DND-41 (cell line): ENCODE measurements at regions not wholly inside any gene's neighbourhood (a gene's known extent, or its start where the extent isn't known, plus 50 kb on each side); places are given as distances from the start of the nearest gene placed in this dataset.

ENCODE experiments used
- ATAC-seq: fragments of 200-7000 bp; cut with Tn5 transposase; 3 replicates; pipeline ENCODE4 v1.9.1; 2021; ENCODE audit warnings: low read depth; ENCODE audit not compliant: insufficient read depth
- DNase-seq: peaks from one replicate; pipeline ENCODE4 v3.0.0-alpha.2; 2020
- H2AFZ ChIP-seq: 2 replicates; pipeline ENCODE4 v1.6.0; 2012; ENCODE audit warnings: low read depth, low read length
- H3K27ac ChIP-seq: 2 replicates; pipeline ENCODE4 v1.5.1; 2012; ENCODE audit warnings: low read length, inconsistent platforms
- H3K27me3 ChIP-seq: fragments of 200-600 bp; sonication (generic); 2 replicates; pipeline ENCODE4 v1.6.0; 2012; ENCODE audit warnings: low read length, mild to moderate bottlenecking, inconsistent platforms; ENCODE audit not compliant: insufficient read depth, poor library complexity
- H3K36me3 ChIP-seq: 2 replicates; pipeline ENCODE4 v1.5.1; 2012; ENCODE audit warnings: low read length, inconsistent platforms; ENCODE audit not compliant: insufficient read depth
- H3K4me1 ChIP-seq: 2 replicates; pipeline ENCODE4 v1.5.1; 2012; ENCODE audit warnings: mild to moderate bottlenecking, low read length; ENCODE audit not compliant: insufficient read depth
- H3K4me2 ChIP-seq: 2 replicates; pipeline ENCODE4 v1.6.0; 2012; ENCODE audit warnings: mild to moderate bottlenecking, moderate library complexity, low read length, inconsistent platforms; ENCODE audit not compliant: insufficient read depth
- H3K4me3 ChIP-seq, 2 experiments: fragments of 200-600 bp in 1 of 2; shearing (Covaris generic) in 1 of 2; 2 replicates each; pipeline ENCODE4 v1.5.1; 2012 to 2016; ENCODE audit warnings: inconsistent platforms in 2 of 2, low read length in 2 of 2, mild to moderate bottlenecking in 2 of 2, low read depth in 1 of 2, moderate library complexity in 1 of 2
- H3K79me2 ChIP-seq: 2 replicates; pipeline ENCODE4 v1.6.0; 2012; ENCODE audit warnings: low read length, inconsistent platforms; ENCODE audit not compliant: insufficient read depth
- H3K9ac ChIP-seq: 2 replicates; pipeline ENCODE4 v1.6.0; 2012; ENCODE audit warnings: low read depth, mild to moderate bottlenecking, inconsistent platforms, low read length, moderate library complexity
- H3K9me3 ChIP-seq: 2 replicates; pipeline ENCODE4 v1.5.1; 2012; ENCODE audit warnings: low read length, moderate library complexity, mild to moderate bottlenecking, inconsistent platforms; ENCODE audit not compliant: insufficient read depth, severe bottlenecking
- H4K20me1 ChIP-seq: 2 replicates; pipeline ENCODE4 v1.6.0; 2012; ENCODE audit warnings: low read length; ENCODE audit not compliant: insufficient read depth
- CTCF ChIP-seq: IDR thresholded peaks from 2 replicates; pipeline ENCODE4 v1.5.1; 2012; ENCODE audit warnings: borderline replicate concordance, low read length, moderate library complexity, mild to moderate bottlenecking; ENCODE audit not compliant: poor library complexity, severe bottlenecking; ENCODE audit errors: extremely low read depth
- EZH2 ChIP-seq: IDR thresholded peaks from 3 replicates; pipeline ENCODE4 v1.6.1; 2012; ENCODE audit warnings: borderline replicate concordance, low read depth, mild to moderate bottlenecking, moderate library complexity, low read length, inconsistent platforms; ENCODE audit not compliant: severe bottlenecking

DNA sequence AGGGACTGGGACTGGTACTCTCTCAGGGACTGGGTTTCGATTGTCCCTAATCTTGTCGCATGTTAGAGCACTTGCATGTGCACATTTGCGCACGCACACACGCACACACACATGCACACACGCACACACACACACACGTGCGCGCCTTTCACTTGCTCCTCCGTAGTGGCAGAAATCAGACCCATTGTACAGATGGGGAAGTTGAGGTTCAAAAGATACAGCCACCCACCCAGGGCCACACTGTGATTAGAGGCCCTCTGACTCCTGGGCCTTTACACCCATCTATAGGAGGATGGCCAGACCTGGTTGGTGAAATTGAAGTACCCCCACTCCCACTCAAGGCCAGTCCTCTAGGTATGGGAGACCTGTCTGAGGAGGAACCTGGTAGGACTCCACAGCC, 167.8 kb upstream of the LHX5 start:
- no peak overlapping the region for H2AFZ ChIP-seq
- no peaks in the 10 kb centered on the region for H3K79me2 ChIP-seq
- ATAC-seq (no peak), DNase-seq (no peak)
- H3K27me3 ChIP-seq, result peaks cover 2% of the 10 kb centered on the region
- no peaks in the 10 kb centered on the region for H3K36me3 ChIP-seq
- H3K4me1 ChIP-seq, result no peaks in the 10 kb centered on the region
- no peak overlapping the region for H3K27ac ChIP-seq
- no peak overlapping the region for H3K4me3 ChIP-seq
- TF ChIP-seq CTCF, result no peak
- no peak for TF ChIP-seq EZH2
- H4K20me1 ChIP-seq, result peaks cover 3% of the 10 kb centered on the region; the same call in 1 of the 2 replicates
- H3K9ac ChIP-seq, result no peak overlapping the region
- no peaks in the 10 kb centered on the region for H3K9me3 ChIP-seq
- H3K4me2 ChIP-seq, result no peak overlapping the region

DNA sequence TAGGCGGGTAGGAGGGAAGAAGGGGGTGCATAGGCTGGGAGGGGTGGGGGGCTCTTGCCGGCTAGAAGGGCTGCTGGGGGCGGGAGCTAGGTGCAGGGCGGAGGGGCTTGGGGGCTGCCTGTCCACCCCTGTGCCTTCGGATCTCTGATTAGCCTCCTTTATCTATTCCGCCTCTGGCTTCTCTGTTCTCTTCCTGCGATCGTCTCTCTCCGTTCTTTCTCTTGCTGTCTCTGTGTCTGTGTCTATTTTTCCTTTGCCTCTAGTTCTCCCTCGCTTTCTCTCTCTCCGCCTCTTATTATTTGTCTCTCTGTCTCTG, 166.7 kb upstream of the LHX5 start:
- no peak for TF ChIP-seq EZH2
- no peak for TF ChIP-seq CTCF
- no peak overlapping the region for H2AFZ ChIP-seq
- no peaks in the 10 kb centered on the region for H3K9me3 ChIP-seq
- H3K27me3 ChIP-seq, result peaks cover 2% of the 10 kb centered on the region
- no peaks in the 10 kb centered on the region for H3K79me2 ChIP-seq
- DNase-seq, result no peak
- no peak overlapping the region for H3K4me3 ChIP-seq
- H4K20me1 ChIP-seq, result peaks cover 3% of the 10 kb centered on the region; the same call in 1 of the 2 replicates
- no peaks in the 10 kb centered on the region for H3K36me3 ChIP-seq
- no peak overlapping the region for H3K9ac ChIP-seq
- no peak for ATAC-seq
- H3K4me2 ChIP-seq, result no peak overlapping the region
- no peaks in the 10 kb centered on the region for H3K4me1 ChIP-seq
- no peak overlapping the region for H3K27ac ChIP-seq

GRCh38 chr12:113634982-113635381, 163.3 kb upstream of the LHX5 start:
- Histone ChIP-seq H3K79me2 (no peaks in the 10 kb centered on the region), H3K27ac (no peak overlapping the region), H3K27me3 (no peaks in the 10 kb centered on the region), H3K4me3 (no peak overlapping the region), H4K20me1 (peaks cover 3% of the 10 kb centered on the region; the same call in 1 of the 2 replicates), H3K9me3 (peaks cover 6% of the 10 kb centered on the region), H2AFZ (no peak overlapping the region), H3K4me1 (no peaks in the 10 kb centered on the region), H3K4me2 (no peak overlapping the region), H3K9ac (no peak overlapping the region), H3K36me3 (no peaks in the 10 kb centered on the region)
- ATAC-seq (no peak), DNase-seq (no peak)
- no peak for TF ChIP-seq EZH2
- TF ChIP-seq CTCF, result no peak

DNA sequence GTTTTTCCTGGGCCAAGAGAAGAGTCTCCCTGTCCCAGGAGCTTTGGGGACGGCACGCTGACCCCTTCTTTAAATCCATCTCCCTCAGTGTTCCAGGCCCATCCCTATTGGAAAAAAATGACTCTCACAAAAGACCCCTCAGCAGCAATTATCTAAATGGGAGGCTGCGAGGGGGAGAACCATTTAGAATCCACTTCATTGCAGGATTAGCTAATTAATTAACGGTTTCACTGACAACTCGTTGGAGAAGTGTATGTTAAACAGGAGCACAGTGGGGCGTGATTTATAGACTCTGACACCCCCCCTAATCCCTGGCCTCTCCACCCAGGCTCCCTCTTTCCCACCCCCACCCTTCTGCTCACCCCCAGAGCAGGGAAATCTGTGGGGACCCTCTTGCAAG, 162.8 kb upstream of the LHX5 start:
- Histone ChIP-seq H3K36me3 (no peaks in the 10 kb centered on the region), H3K4me2 (no peak overlapping the region), H3K79me2 (no peaks in the 10 kb centered on the region), H3K4me1 (no peaks in the 10 kb centered on the region), H3K9me3 (peaks cover 8% of the 10 kb centered on the region), H4K20me1 (peaks cover under 1% of the 10 kb centered on the region; the same call in 1 of the 2 replicates), H3K9ac (no peak overlapping the region), H3K4me3 (no peak overlapping the region), H3K27ac (no peak overlapping the region), H2AFZ (no peak overlapping the region), H3K27me3 (no peaks in the 10 kb centered on the region)
- no peak for DNase-seq
- TF ChIP-seq EZH2 (no peak), CTCF (no peak)
- ATAC-seq, result no peak
